HG03064 (cell line): ENCODE measurements at regions not wholly inside any gene's neighbourhood (a gene's known extent, or its start where the extent isn't known, plus 50 kb on each side); places are given as distances from the start of the nearest gene placed in this dataset.

Experiments
- ATAC-seq: cut with Tn5 transposase; IDR thresholded peaks from one replicate; pipeline ENCODE4 v1.9.1; 2021; ENCODE audit warnings: low read depth; ENCODE audit not compliant: unreplicated experiment

DNA sequence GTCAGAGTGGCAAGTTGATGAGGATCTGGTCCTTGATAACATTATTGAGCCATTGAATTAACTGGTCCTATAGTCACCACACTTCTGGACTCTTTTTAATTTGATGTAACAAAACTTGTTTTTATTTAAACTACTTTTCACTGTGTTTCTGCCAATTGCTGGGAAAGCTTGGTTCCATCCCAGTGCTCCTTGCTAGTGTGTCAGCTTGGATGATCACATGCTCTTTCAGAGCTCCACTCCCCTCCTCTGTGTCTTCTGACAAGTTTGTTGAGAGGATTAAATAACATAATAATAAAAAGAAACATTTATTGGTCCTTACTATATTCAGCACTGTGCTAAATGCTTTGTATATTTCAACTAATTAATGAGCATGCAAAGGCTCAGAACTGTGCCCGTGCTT is 448.5 kb upstream of the B3GALT2 start:
- ATAC-seq, result no peak

DNA sequence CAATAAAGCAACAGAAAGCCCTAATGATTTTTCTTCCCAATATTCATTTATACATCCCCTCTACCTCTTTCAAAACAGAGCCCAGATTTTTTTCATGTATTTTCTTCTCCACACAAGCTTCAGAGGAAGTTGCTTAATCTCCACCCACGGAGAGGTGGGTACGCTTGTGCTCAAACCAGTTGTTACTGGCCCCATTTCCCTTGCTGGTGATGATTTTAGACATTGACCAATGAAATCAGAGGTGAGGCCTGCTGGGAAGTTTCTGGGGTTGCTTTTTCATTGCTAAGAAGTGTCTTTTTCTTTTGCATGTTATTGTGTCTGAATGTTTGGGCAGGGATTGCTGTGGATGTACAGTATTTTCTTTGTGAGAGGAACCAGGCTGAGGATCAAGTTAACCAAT is 448.1 kb upstream of the B3GALT2 start:
- ATAC-seq, result no peak

DNA sequence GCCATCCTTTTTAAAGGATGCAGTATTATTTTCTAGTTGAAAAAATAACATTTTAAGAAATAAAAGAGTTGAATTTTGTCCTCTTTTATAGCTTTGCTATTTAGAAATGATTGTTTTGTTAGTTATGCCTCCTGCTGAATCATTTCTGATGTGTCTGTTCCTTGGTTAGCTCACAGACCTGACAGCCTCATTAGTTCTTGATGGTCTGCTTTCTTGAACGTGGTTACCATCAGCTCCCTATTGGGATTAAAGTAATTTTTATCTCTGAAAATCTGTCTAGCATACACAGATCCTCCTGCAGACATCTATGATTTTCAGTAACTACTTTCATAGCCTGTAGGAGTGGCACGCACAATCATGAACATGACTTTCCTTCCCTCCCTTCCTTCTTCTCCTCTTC is 447.6 kb upstream of the B3GALT2 start:
- ATAC-seq, result no peak

DNA sequence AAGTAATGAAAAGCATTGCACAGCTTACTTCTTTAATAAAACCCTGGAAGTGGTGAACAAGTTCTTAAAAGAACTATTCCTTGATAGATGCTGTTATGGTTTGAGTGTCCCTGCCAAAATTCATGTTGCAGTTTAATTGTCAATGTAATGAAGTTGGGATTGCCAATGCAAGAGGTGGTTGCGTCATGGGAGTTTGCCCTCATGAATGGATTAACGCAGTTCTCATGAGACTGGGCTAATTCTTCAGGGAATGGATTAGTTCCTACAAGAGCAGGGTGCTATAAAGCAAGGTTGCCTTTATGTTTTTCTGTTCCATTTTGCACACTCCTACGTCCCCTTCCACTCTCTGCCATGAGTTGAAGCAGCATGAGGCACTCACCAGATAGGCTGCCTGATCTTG is 446.7 kb upstream of the B3GALT2 start:
- no peak for ATAC-seq

DNA sequence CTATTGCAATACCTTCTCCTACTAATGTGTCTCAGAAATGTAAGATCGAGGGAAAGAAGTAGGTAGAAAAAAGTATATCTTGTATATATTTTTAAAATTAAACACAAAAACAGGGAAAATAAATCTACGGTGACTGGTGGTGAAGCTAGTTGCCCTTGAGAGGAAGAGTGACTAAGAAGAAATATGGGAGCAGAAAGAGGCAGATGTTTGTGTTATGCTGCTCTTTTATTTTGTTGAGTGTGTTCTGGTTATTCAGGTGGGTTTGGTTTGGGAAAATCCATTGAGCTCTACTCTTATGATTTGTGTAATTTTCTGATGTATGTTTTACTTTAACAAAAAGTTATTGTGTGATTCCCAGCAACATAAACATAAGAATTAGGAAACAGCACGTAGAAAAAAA is 444.9 kb upstream of the B3GALT2 start:
- ATAC-seq, result no peak

DNA sequence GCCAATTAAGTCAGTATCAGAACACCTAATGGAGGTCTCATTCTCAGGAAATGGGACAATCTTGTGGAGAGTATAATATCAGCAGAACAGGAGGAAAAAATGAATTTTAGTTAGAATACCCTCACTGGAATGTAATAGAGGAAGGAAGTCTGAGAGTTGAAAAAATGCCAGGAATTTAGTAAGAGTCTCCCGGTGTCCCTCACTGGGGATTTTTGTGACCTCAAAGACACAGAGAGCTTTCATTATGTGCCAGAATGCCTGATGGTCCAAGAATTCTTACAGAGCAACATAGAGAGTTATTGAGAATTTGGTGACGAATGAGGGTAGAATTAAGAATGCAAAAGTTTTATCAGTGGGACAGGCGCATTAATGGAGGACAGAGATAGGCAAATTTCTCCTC is 443.5 kb upstream of the B3GALT2 start:
- no peak for ATAC-seq

DNA sequence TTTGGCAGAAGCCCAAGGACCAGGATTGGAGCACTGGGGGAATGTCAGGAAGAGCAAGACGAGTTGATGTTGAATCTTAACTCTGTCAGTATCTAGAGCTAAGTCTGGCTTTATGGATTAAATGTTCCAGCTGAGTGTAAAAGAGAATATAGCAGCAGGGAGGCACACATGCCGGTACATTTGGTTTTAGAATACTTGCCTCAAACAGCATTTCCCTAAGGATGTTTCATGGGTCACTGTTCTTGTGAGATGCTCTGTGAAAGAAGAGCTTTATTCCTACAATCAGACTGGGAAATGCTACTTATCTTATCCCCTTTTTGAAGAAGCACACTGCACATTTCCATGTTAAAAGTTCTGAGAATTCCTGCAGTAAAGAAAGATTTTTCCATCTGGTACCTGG is 440.3 kb upstream of the B3GALT2 start:
- no peak for ATAC-seq

DNA sequence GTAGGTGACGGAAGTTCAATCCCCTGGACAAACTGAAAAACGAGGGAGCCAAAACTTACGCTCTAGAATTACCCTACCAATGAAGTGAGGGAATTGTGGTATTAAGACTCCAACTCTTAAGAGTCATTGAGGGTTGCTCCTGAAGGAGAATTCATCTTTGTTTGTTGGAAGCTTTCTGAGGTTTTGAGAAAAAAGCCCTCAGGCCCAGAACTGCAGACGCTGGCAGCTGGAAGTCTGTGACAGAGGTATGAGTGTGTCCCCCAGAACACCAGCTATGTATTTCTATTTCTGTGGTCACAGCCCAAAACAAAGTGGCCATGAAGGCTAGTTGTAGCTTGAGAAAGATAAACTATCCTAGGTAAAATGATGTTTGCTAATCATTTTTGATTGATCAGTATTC is 438.8 kb upstream of the B3GALT2 start:
- no peak for ATAC-seq

DNA sequence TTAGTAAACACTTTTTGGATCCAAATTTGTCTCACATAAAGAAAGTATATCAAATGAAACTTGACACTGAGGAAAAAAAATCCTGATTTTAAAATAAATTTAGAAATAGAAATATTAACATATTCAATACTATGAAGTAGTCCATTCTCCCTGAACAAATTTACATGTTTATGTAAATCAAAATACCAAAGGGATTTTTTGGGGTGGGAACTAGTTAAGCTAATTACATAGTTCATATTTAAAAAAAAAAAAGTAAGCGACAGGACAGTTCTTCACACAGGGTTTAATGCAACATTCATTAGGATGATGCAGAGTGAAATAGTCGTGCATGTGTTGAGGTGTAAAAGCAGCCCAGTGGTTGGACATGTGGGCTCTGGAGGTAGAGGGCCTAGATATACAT is 433.5 kb upstream of the B3GALT2 start:
- ATAC-seq, result no peak

DNA sequence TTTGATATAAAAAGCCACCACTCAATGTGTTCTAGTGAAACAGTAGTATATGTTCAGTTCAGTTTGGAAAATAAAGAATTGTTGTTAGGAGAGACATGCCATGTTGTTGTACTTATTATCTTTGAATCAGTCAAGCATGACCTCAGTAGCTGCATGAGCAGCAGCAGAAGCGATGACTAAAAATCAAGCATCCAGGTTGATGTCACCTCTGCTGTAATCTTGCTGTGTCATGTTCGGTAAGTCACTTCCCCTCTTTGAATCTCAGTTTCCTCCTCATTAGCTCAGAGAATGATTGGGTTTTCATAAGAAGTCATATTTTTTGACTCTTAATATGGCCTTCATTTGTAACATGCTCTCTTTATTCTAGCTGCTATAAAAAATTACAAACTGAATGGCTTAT is 428.4 kb upstream of the B3GALT2 start:
- ATAC-seq, result no peak

DNA sequence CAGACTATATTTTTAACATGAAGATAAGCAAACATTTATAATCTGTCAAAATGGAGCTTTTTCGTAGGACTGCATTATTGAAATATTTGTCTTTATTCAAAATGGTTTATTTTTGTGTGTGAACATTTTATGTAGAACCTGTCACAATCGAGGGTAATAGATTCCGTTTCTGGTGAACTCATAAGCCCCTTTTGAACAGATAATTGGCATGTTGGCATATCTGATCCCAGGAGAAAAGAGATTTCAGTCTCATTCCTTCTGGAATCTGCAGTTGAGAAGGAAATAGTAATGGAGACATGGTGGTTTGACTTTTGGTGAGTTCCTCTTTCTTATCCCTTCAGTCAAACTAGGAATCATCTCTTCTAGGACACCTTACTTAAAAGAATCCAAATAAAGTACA is 427.9 kb upstream of the B3GALT2 start:
- ATAC-seq, result no peak

DNA sequence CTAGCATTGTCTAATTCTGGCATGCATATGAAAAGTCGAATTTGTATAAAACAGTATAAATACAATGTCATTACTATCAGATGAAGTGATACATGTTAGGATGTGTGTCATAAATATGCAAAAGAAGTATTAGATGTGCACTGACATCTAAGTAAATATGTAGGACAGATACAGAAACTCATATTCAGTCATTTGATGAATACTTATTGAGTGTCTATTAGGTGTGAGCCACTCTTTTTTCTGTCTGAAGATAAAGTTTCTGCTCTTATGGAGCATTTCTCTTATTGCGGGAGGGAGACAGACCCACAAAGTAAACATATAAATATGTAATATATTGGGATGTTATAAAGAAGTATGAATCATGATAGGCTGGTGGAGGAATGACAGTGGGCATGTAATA is 426.6 kb upstream of the B3GALT2 start:
- no peak for ATAC-seq

DNA sequence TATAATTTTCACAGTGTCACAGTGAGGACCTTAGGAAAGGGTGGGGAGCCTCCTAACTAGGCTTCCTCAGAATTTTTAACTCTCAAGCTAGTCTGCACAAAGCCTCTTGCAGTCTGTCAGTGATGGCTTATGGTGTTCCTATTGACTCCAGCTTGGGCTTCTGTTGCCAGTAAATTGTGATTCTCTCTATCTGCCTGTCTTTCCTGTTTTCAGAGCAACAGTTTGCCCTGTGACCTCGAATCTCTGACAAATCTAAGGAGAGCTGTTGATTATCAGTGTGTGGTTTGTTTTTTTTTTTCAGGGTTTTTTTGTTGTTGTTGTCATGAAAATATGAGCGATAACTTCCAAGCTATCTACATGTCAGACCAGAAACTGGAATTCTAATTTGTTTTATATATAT is 423.2 kb upstream of the B3GALT2 start:
- no peak for ATAC-seq

DNA sequence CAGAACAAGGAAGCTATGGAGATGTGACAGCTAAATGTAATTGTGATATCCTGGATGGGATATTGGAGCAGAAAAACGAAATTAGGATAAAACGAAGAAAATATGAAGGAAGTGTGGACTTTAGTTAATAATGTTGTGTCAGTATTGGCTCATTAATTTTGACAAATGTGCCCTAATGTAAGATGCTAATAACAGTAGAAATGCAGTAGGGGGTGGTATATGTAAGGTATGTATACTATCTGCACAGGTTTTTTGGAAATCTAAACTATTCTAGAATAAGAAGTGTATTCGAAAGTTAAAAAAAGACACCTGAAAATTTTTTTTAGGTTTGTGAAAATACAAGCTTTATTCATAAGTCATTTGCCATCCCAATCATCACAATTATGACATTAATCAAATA is 421.4 kb upstream of the B3GALT2 start:
- ATAC-seq, result no peak

DNA sequence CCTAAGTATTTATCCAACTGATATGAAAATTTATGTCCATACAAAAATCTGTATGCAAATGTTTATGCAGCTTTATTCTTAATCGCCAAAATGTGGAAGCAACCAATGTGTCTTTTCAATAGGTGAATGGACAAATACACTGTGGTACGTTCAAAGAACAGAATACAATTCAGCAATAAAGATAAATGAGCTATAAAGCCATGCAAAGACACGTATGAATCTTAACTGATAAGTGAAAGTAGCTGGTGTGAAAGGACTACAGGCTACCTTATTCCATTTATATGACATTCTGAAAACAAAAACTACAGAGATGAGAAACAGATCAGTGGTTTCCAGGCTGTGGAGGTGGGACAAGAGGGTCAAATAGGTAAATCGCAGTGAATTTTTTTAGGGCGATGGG is 419.6 kb upstream of the B3GALT2 start:
- ATAC-seq, result no peak

DNA sequence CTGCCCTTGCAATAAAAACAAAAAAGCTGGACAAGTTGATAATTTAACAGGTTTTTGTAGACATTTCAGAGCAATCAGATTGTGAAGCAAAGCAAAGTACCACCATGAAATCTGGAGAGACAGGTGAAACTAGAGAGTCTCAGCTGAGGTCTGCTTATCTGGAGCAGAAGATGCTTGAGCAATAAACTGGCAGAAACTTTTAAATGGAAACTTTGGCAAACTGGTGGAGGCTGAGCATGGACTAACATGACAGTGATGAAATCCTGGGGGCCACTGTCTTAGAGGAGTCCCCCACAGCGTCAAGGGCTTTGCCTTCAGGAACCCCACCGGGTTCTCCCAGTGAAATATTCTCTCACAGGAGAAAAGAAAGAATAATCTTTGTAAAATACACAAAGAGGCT is 416.3 kb upstream of the B3GALT2 start:
- ATAC-seq, result no peak

DNA sequence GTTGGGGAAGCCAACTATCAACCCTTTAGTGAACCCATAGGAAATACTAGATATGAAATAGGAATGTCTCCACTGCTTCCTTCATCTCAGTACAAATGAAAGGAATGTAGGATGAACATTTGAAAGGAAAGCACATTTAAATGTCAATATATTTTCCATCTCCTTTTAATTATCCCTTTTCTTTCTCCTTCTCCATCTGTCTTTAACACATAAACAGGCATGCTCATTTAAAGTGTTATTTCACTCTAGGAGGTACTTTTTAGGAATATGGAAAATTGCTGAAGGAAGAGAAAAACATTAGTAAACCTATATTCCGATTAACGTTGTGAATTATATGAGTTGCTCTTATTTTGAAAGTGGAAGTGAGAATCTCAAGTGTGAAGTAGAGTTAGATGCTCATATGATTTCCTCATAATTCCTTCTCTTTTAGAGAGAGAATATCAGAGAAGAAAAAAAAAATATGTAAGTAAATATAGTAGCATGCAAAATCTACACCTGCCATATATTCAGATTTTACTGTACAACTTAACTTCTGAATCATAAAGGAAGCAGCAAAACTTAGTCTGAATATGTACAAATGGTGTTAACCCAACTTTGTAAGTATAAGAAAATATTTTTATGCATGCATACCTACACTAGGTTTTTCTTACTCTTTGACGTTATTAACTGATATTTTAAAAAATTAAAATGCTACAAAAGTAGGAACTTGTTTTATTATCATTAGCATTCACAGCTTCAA is 406.9 kb upstream of the B3GALT2 start:
- ATAC-seq, result no peak

DNA sequence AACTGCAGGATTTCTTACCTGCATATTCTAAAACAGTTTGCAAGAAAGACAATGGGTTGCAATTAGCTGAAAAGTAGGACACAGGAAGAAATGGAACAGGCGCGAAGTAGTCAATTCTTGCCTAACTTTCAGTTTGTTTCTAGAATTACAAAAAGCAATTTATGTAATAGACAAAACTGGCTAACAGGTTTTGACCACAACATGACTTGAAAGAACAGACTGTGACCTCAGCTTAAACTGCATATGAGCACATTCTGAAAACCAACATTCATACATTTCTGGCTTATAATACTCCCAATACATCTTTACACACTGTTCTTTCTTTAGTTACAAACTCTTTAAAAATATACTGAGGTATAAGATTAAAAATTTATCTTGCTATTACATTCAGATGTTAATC is 405.9 kb upstream of the B3GALT2 start:
- ATAC-seq, result no peak

DNA sequence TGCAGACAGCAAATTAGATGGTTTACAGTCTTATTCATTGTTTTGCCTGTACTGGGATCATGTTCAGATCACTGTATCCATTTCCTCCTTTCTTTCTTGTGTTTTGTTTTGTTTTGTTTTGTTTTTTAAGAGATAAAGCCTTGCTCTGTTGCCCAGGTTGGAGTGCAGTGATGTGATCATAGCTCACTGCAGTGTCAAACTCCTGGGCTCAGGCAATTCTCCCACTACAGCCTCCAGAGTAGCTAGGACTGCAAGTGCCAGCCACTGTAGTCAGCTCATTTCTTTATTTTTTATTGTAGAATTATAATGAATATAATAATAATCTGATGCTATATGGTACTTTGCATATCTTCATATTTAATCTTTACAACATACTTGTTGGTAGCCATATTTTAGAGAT is 403.7 kb upstream of the B3GALT2 start:
- no peak for ATAC-seq

DNA sequence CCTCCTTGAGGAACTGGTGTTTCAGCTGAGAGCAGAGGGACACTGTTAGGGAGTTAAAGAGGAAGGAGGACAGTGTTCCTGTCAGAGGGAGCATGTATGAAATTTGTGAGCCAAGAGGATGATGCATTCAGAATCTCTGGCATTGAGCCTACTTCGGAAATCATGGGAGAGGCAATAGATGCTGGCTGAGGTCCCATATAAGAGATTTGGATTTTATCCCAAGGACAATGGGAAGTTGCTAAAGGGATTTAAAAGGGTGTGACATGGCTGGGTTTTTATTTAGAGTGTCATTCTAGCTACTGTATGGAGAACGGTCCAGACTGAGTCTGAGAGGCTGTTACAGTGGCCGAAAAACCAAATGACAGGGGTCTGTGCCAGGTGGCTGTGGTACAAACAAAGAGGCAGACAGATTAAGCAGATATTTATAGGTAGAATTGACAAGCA is 403.2 kb upstream of the B3GALT2 start:
- no peak for ATAC-seq

DNA sequence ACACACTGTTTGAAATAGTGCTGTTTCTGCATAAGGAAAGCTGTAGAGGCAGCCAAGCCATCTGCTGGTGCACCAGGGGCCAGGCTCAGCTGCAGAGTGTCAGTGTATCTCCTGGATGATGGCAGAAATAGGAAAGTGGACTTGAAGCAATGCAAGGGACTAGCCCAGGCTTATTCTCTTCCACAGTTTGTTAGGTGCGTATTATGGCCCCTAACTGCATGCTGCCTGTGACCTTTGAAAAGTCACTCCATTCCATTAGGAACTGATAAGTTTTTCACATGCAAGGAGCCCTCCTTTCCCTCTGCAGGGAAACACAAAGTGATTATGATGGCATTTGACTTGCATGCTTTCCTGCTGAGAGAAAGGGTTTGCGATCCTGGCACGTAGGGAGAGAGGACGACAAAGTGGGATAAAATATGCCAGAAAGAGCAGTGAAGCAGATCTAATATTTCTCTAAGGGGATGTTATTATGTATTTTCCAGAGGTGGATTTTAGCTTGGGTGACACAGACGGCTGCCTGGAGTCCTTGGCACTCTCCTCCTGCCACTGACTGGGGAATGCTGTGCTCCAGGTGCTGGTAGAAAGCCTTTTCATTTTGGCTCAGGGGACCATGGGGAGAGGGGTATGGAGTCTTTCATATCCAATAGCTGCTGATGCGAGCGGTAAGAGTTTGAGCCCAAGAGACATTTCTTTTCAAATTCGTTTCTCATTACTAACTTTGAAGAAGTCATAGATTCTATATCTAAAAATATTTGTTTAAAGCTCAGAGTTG is 402.1 kb upstream of the B3GALT2 start:
- ATAC-seq, result no peak

DNA sequence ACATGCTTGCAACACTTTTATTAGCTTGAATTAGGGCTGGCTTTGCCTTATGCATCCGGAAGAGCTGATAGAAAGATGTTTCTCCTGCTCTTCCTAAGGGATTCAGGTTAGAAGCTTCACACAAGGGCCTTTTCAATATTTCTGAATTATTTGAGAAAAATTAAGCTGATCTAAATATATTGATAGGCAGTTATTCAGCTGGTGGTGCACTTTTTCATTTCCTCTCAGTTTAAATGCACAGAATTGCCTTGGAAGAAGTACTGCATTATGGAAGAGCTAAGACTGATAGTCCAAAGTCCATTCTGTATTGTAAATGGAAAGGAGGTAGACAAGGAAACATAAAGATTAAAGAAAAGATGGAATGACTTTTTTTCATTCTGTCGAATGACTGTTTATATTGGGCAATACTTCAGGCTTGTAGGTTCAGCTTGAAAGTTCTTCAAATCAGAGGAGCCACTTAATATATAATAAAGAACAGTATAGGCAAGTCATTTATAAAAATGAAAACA is 398.4 kb upstream of the B3GALT2 start:
- no peak for ATAC-seq
